D341Med (cell line): ENCODE measurements at regions not wholly inside any gene's neighbourhood (a gene's known extent, or its start where the extent isn't known, plus 50 kb on each side); places are given as distances from the start of the nearest gene placed in this dataset.

Source experiments
- DNase-seq: peaks from one replicate; pipeline ENCODE4 v3.0.0; 2012; ENCODE audit warnings: low spot score

DNA sequence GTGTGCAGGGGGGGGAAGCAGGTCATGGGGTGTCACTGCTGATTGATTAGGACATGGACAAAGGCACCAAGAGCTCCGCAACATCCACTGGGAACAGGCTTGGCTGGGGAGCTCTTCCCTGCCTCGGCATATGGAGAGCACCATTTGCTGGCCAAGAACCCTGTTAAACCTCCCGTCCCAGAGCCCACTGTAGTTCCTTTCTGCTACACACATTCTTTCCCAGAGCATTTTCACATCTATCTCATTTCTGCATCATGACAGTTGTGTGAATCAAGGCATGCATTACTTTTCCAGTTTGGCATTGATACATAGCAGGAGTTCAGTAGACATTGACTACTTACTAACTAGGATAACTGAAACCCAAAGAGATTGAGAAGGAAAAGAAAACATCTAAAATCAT, 333.4 kb upstream of the B3GAT1 start:
- no peak for DNase-seq

DNA sequence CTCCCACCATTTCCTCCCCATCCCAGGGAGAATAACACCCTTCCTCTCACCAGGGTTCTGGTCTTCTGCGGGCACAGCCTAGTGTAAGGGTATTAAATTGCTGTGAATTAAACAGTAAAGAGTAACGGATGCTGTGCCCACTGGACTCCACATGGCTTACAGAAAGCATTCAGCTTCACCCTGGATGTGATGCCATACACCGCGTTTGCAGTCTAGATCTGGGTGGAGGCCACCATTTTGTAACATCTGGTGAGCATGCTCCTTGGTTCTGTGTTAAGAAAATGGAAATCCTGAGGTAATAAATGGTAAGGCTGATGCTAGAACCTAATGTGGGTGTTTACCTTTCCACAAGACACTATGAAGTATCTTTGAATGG, 331.8 kb upstream of the B3GAT1 start:
- DNase-seq = no peak

- DNase-seq = no peak
Measured at GRCh38 chr11:134742956-134743819, 331.1 kb upstream of the B3GAT1 start.

DNA sequence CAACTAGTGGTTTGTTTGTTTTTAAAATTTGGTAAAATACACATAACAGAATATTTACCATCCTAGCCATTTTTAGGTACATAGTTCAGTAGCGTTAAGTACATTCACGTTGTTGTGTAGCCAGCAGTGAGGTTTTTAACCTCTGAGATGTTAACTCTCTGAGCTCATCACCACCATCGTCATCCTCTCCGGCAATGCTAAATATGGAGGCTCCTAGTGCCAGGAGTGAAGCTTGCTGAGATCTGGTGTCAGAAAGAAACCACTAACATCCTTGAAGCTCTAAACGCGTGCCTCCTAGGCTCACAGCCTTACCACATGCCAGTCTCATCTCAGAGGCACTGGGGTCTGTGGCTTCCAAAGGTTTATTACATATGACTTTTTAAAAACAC, 330.2 kb upstream of the B3GAT1 start:
- DNase-seq = no peak

GRCh38 chr11:134741453-134742223, 329.6 kb upstream of the B3GAT1 start:
- DNase-seq = no peak

- DNase-seq = no peak
Measured at GRCh38 chr11:134740590-134741261, 328.7 kb upstream of the B3GAT1 start.

- DNase-seq = no peak
Measured at GRCh38 chr11:134739136-134739535, 327.1 kb upstream of the B3GAT1 start.

- no peak for DNase-seq
Measured at GRCh38 chr11:134738581-134738980, 326.5 kb upstream of the B3GAT1 start.

- DNase-seq = no peak
Measured at GRCh38 chr11:134737563-134738510, 325.8 kb upstream of the B3GAT1 start.

- no peak for DNase-seq
Measured at GRCh38 chr11:134736251-134736947, 324.4 kb upstream of the B3GAT1 start.

DNA sequence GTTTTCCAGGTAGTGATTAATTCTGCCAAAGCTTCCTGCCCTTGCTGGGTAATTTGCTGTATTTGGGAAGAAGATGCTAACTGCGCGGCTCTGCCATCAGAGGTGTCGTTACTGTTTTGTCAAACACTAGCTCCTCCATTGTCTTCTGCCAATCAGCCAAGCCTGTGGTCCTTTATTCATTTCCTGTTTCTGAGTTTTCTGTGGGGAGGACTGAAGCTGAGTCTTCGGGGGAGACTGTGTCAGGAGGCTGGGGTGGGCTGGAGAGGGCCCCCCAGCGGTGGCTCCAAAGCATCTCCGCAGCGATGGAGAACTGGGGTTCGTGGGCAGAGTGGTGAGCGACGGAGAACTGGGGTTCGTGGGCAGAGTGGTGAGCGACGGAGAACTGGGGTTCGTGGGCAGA, 322.9 kb upstream of the B3GAT1 start:
- no peak for DNase-seq

DNA sequence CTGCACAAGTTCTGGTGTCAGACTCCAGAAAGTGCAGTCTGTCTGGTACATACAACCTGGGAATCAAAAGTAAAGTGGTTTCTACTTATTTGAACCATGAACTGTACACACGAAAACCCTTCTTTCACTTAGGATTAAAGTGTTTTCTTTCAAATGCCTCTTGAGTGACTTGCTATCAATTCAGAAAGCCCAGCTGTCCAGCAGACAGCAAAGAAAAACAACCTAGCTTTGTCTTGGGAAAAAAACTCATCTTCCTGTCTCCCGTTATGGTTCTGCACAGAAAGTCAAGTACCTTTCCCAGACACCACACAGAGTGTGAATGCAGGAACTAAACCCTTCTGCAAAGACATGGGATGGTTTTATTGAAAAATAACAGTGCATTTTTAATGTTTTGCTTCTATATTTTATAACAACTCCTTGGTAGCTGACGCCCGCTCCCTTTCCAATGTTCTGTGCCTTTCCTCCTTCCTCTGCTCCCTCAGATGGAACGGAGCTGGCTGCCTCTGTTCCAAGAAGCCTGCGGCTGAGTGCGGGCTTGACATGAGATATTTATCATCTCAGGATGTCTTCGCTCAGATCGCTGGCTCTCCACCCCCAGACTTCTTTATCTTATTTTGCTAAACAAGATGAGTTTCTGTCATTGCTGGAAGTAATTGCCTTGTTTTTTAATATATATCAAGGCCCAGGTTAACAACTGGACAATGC, 322.3 kb upstream of the B3GAT1 start:
- no peak for DNase-seq

DNA sequence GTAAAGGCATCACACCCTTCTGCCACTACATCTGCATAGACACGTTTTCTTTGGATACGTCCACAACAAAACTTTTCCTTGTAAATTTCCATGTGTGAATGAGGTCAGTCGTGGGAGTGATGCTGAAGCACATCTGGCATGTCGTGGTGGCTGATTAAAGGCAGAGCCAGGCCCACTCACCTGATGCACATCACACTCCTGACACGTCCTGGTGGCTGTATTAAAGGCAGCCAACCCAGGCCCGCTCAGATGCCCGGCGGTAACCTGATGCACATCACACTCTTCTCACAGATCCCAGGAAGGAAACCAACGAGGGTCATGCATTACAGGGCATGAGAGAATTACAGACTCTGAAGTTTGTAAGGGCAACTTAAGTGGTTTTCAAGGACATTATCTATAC, 321.6 kb upstream of the B3GAT1 start:
- DNase-seq = no peak

- no peak for DNase-seq
Measured at GRCh38 chr11:134731213-134731961, 319.3 kb upstream of the B3GAT1 start.

GRCh38 chr11:134730561-134731212, 318.6 kb upstream of the B3GAT1 start:
- DNase-seq = no peak

DNA sequence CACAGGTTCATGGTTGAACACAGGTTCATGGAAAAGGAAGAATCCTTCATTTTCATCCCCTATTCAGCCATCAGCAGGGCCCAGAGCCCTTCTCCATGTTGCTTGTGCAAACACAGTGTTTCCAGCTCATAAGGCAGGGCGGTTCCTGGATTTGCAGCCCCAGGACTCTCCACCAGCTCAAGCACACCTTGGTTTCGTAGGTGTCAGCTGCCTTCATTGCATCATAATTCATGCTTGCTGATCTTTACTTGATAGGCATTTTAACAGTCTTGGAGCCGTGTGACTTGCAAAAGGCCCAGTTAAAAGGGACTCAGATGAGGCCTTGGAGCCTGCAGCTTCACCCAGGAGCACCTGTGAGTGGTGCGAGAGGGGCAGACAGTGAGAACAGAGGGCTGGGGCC, 318.1 kb upstream of the B3GAT1 start:
- no peak for DNase-seq

DNA sequence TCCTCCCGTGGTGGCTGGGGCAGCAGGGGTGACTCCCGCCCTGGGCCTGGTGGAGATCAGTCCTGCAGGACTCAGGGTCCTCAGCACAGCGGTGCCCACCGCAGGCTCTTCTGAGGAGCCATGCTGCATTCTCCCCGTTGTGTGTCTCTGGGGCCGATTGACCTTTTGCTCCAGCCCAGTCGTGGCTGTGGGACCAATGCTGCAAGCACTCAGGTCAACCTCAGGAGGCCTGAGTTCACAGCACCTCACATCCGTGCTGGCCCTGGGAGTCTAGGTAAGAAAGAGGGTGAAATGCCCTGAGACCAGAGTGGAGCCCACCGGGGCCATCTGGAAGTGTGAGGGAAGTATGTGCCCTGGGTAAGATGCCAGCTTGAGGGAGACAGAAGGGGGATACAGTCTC, 316.1 kb upstream of the B3GAT1 start:
- no peak for DNase-seq

GRCh38 chr11:134727636-134728035, 315.6 kb upstream of the B3GAT1 start:
- no peak for DNase-seq

DNA sequence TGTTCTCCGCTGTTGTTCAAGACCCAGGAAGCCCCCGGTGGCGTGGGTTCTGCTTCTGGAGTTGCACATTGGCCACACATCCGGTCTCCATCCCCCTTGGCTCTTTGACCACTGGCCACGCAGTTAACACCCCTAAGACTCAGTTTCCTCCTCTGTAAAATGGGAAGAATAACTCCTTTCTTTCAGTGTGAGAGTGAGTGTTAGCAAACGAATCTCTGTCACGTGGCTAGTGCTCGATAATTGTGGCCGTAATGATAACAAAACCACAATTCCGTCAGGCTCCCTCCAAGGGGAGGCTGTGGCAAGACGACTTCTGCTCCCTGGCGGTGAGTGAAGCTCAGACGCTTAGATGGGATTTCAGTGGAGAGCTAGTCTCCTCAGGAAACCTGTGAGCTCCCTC, 315.2 kb upstream of the B3GAT1 start:
- no peak for DNase-seq
